HepG2 (cell line): ENCODE measurements at regions not wholly inside any gene's neighbourhood (a gene's known extent, or its start where the extent isn't known, plus 50 kb on each side); places are given as distances from the start of the nearest gene placed in this dataset.

ENCODE experiments used
- BATF2 ChIP-seq: sonication (generic); formaldehyde crosslinking; IDR thresholded peaks from 2 replicates; pipeline ENCODE4 v1.8.0; 2022; ENCODE audit warnings: mild to moderate bottlenecking, missing genetic modification reagents, moderate library complexity
- CREM ChIP-seq, 2 experiments: sonication (generic) in 1 of 2; formaldehyde crosslinking in 1 of 2; IDR thresholded peaks; 2 replicates each; pipeline versions ENCODE4 v1.4.0 to v1.6.1; 2016 to 2020; ENCODE audit warnings: antibody characterized with exemption in 1 of 2, mild to moderate bottlenecking in 1 of 2, missing genetic modification reagents in 1 of 2
- GTF2F1 ChIP-seq: fragments of 150-350 bp; IDR thresholded peaks from 2 replicates; pipeline ENCODE4 v1.6.1; 2014; ENCODE audit warnings: low read length
- JUN ChIP-seq: sonication (generic); formaldehyde crosslinking; IDR thresholded peaks from 2 replicates; pipeline ENCODE4 v1.4.0; 2020; ENCODE audit warnings: mild to moderate bottlenecking, missing genetic modification reagents
- MAFF ChIP-seq: IDR thresholded peaks from 2 replicates; pipeline ENCODE4 v1.6.1; 2011; ENCODE audit warnings: low read depth, low read length, improper control_type of control experiment
- NCOA5 ChIP-seq: sonication (generic); formaldehyde crosslinking; IDR thresholded peaks from 2 replicates; pipeline ENCODE4 v1.4.0; 2020; ENCODE audit warnings: missing genetic modification reagents
- POLR2A ChIP-seq, 2 experiments: IDR thresholded peaks; 2 replicates each; pipeline ENCODE4 v1.6.1; 2011; ENCODE audit warnings: low read depth in 2 of 2, low read length in 2 of 2, mild to moderate bottlenecking in 1 of 2, moderate library complexity in 1 of 2; ENCODE audit not compliant: insufficient read depth in 1 of 2
- TEAD2 ChIP-seq: sonication (generic); formaldehyde crosslinking; IDR thresholded peaks from 2 replicates; pipeline ENCODE4 v1.9.0; 2021; ENCODE audit warnings: missing genetic modification reagents
- TF ChIP-seq, protein P1 (sequence below): sonication (generic); formaldehyde crosslinking; IDR thresholded peaks from 2 replicates; pipeline ENCODE4 v1.9.0; 2021; ENCODE audit warnings: missing genetic modification reagents, borderline replicate concordance

DNA sequence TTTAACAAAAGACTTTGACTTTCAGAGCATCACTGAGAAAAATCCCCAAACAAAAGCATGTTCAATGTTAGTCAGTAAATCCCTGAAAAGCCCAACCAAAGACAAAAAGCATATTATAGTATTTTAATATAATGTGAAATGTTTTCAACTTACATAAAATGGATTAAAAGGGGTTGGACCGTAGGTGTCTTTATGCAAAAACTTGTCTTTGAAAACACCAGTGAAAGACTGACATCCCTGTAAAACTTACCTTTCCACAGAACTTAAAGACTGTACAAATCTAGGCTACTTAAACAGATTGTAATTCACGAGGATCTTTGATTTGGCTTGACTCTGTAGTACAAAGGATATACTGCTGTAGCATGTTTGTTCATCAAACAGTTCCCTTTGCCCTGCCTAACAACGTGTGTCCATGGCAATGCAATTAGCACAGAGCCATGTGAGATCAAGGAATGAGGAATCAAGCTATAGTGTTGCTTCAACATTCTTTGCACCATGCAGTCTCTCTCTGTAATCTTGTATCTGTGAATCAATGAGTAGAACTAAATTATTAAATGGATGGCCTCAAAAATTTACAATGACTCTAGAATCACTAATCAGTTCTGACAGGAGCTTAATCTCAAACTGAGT is 138.5 kb upstream of the SYT1 start:
- TF ChIP-seq POLR2A (IDR thresholded peaks at IDR 0.05; ENCODE audit: insufficient read depth in 1 of 2, low read depth in 2 of 2, low read length in 2 of 2): no peak
- no peak for TF ChIP-seq BATF2 (CRISPR knock-in tag)
- TF ChIP-seq, protein P1, sequence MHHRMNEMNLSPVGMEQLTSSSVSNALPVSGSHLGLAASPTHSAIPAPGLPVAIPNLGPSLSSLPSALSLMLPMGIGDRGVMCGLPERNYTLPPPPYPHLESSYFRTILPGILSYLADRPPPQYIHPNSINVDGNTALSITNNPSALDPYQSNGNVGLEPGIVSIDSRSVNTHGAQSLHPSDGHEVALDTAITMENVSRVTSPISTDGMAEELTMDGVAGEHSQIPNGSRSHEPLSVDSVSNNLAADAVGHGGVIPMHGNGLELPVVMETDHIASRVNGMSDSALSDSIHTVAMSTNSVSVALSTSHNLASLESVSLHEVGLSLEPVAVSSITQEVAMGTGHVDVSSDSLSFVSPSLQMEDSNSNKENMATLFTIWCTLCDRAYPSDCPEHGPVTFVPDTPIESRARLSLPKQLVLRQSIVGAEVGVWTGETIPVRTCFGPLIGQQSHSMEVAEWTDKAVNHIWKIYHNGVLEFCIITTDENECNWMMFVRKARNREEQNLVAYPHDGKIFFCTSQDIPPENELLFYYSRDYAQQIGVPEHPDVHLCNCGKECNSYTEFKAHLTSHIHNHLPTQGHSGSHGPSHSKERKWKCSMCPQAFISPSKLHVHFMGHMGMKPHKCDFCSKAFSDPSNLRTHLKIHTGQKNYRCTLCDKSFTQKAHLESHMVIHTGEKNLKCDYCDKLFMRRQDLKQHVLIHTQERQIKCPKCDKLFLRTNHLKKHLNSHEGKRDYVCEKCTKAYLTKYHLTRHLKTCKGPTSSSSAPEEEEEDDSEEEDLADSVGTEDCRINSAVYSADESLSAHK (CRISPR knock-in tag): no peak
- TF ChIP-seq TEAD2 (CRISPR knock-in tag): no peak
- no peak for TF ChIP-seq CREM (IDR thresholded peaks at IDR 0.05)
- no peak for TF ChIP-seq CREM (CRISPR knock-in tag; IDR thresholded peaks at IDR 0.05)
- no peak for TF ChIP-seq GTF2F1
- no peak for TF ChIP-seq JUN (CRISPR knock-in tag)
- no peak for TF ChIP-seq NCOA5 (CRISPR knock-in tag)
- no peak for TF ChIP-seq MAFF
